CD8-positive, alpha-beta memory T cell (primary cell): ENCODE measurements at regions not wholly inside any gene's neighbourhood (a gene's known extent, or its start where the extent isn't known, plus 50 kb on each side); places are given as distances from the start of the nearest gene placed in this dataset.

Experiments
- CTCF ChIA-PET: fragments of 350-600 bp; sonication (Branson Sonifier 250); formaldehyde crosslinking; loops from one replicate; lab custom pipeline; 2021; ENCODE audit warnings: antibody characterized with exemption; lab: Charles Lee
- POLR2A ChIA-PET: fragments of 350-600 bp; sonication (Branson Sonifier 250); formaldehyde crosslinking; loops from one replicate; lab custom pipeline; 2021; ENCODE audit warnings: antibody characterized with exemption; lab: Charles Lee
- DNase-seq, 5 donors: peaks; one replicate each; pipeline versions ENCODE4 v3.0.0 to v3.0.0-alpha.2; 2020 to 2022; ENCODE audit warnings: mixed read lengths in 1 of 5
- H3K27ac ChIP-seq: one replicate; pipeline ENCODE4 v1.7.0; 2013; ENCODE audit warnings: low read depth, mild to moderate bottlenecking, low read length, moderate library complexity
- H3K27me3 ChIP-seq: 2 replicates; pipeline ENCODE4 v1.7.0; 2013; ENCODE audit warnings: low read length, mild to moderate bottlenecking; ENCODE audit not compliant: insufficient read depth, poor library complexity, severe bottlenecking
- H3K36me3 ChIP-seq: 2 replicates; pipeline ENCODE4 v1.7.0; 2013; ENCODE audit warnings: mild to moderate bottlenecking, low read length, moderate library complexity; ENCODE audit not compliant: insufficient read depth
- H3K4me1 ChIP-seq: 2 replicates; pipeline ENCODE4 v1.7.0; 2013; ENCODE audit warnings: mild to moderate bottlenecking, low read length, moderate library complexity; ENCODE audit not compliant: insufficient read depth
- H3K4me3 ChIP-seq: 2 replicates; pipeline ENCODE4 v1.7.0; 2013; ENCODE audit warnings: mild to moderate bottlenecking, low read length
- H3K9me3 ChIP-seq: 2 replicates; pipeline ENCODE4 v1.7.0; 2013; ENCODE audit warnings: mild to moderate bottlenecking, low read length
- H3K27ac Mint-ChIP-seq, 8 donors: one replicate each; pipeline ENCODE4 v1.8.0; 2020 to 2021; ENCODE audit warnings: mixed read lengths in 8 of 8, mild to moderate bottlenecking in 6 of 8, inconsistent platforms in 3 of 8, moderate library complexity in 3 of 8
- H3K27me3 Mint-ChIP-seq, 2 donors: one replicate each; pipeline ENCODE4 v1.8.0; 2020 to 2021; ENCODE audit warnings: mixed read lengths in 2 of 2, mild to moderate bottlenecking in 1 of 2, moderate library complexity in 1 of 2
- H3K36me3 Mint-ChIP-seq, 3 donors: one replicate each; pipeline ENCODE4 v1.8.0; 2020 to 2021; ENCODE audit warnings: mixed read lengths in 3 of 3, inconsistent platforms in 1 of 3, mild to moderate bottlenecking in 1 of 3
- H3K4me1 Mint-ChIP-seq, 3 donors: one replicate each; pipeline ENCODE4 v1.8.0; 2020 to 2021; ENCODE audit warnings: mixed read lengths in 3 of 3, inconsistent platforms in 1 of 3, mild to moderate bottlenecking in 1 of 3
- H3K4me3 Mint-ChIP-seq, 7 donors: one replicate each; pipeline ENCODE4 v1.8.0; 2020 to 2021; ENCODE audit warnings: mixed read lengths in 7 of 7, mild to moderate bottlenecking in 6 of 7, moderate library complexity in 4 of 7, inconsistent platforms in 2 of 7
- H3K9me3 Mint-ChIP-seq, 5 donors: one replicate each; pipeline ENCODE4 v1.8.0; 2020 to 2022; ENCODE audit warnings: mixed read lengths in 5 of 5, mild to moderate bottlenecking in 3 of 5, moderate library complexity in 2 of 5, inconsistent platforms in 1 of 5

DNA sequence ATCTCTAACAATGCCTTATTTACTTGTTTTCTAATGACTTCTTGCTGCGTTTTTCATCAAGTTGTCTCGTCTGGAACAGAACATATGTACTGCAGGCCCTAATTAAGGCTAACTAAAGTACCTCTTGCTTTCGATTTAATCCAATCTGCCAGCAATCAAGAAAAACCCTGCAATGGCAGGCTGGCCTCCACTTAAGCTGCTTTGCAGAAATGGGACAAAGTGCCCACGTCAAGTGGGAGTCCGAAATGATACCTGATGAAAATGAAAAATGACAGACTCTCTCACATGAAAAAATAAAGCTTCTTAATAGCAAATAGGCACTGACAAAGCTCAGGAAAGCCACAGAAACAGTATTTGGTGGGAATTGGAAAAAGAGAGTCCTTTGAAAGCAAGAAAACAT is 1454.7 kb downstream of the FAM181B start:
- H3K9me3 Mint-ChIP-seq: peaks cover 3 to 28% (median 9%) of the 10 kb centered on the region in 5 donors
- no peak overlapping the region for H3K4me3 Mint-ChIP-seq
- DNase-seq: no peak
- no peak overlapping the region for H3K4me3 ChIP-seq
- no peaks in the 10 kb centered on the region for H3K4me1 ChIP-seq
- H3K9me3 ChIP-seq: no peaks in the 10 kb centered on the region
- POLR2A ChIA-PET: no interaction called here
- no peaks in the 10 kb centered on the region for H3K27me3 ChIP-seq
- no peaks in the 10 kb centered on the region for H3K36me3 Mint-ChIP-seq
- no peaks in the 10 kb centered on the region for H3K27me3 Mint-ChIP-seq
- CTCF ChIA-PET: interaction anchor here (1.1 kb wide), 1 partner anchor 10 kb away, joined by 3 read pairs; no protein-coding TSS in a partner anchor
- no peaks in the 10 kb centered on the region for H3K36me3 ChIP-seq
- no peak overlapping the region for H3K27ac Mint-ChIP-seq
- no peaks in the 10 kb centered on the region for H3K4me1 Mint-ChIP-seq
- H3K27ac ChIP-seq: no peak overlapping the region

DNA sequence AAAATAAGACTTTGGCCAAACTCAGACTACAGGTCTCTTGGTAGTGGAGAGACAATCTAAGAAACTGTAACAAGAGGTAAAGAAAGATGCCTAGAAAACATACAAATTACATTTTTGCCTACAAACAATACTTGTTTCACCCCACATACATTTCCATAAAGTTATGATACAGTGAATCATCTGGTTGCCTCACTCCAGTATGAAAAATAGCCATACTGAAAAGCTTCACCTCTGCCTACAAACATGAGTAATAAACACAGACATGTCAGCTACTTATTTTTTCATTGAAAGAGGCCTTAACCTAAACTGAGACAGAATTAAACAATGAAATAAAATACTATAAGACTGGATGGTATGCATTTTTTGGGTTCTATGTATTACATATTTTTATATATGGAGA is 1463.0 kb downstream of the FAM181B start:
- peaks cover 0 to 15% (median 3%) of the 10 kb centered on the region in 5 donors for H3K9me3 Mint-ChIP-seq
- H3K36me3 ChIP-seq: no peaks in the 10 kb centered on the region
- H3K4me1 Mint-ChIP-seq: no peaks in the 10 kb centered on the region
- H3K27ac Mint-ChIP-seq: no peak overlapping the region
- H3K9me3 ChIP-seq: no peaks in the 10 kb centered on the region
- H3K27me3 ChIP-seq: no peaks in the 10 kb centered on the region
- no peaks in the 10 kb centered on the region for H3K27me3 Mint-ChIP-seq
- H3K27ac ChIP-seq: no peak overlapping the region
- H3K4me3 ChIP-seq: no peak overlapping the region
- no peak overlapping the region for H3K4me3 Mint-ChIP-seq
- no peak for DNase-seq
- no peaks in the 10 kb centered on the region for H3K4me1 ChIP-seq
- H3K36me3 Mint-ChIP-seq: no peaks in the 10 kb centered on the region
- CTCF ChIA-PET: no interaction called here
- POLR2A ChIA-PET: no interaction called here

DNA sequence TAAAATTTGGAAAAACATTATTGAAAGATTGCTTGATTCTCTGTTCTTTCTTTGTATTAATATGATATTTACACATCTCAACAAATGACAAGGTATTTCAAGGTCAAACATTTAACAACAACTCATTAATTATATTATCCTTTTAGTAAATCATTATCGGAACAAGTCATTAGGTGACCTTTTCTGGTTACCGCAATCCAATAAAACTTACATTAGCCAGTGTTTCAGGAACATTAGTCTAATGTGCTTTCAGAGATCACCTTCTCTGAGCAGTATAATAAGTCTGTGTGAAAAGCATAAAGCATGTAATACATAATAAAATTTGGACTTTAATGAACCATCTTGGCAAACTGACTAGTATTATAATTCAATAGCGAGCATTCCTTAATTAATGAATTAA is 1466.4 kb downstream of the FAM181B start:
- H3K36me3 Mint-ChIP-seq: no peaks in the 10 kb centered on the region
- H3K4me1 Mint-ChIP-seq: no peaks in the 10 kb centered on the region
- H3K9me3 Mint-ChIP-seq: peaks cover 0 to 19% (median 0%) of the 10 kb centered on the region in 5 donors
- Histone ChIP-seq H3K4me3 (no peak overlapping the region), H3K27me3 (no peaks in the 10 kb centered on the region), H3K9me3 (no peaks in the 10 kb centered on the region), H3K36me3 (no peaks in the 10 kb centered on the region), H3K4me1 (no peaks in the 10 kb centered on the region), H3K27ac (no peak overlapping the region)
- no peak overlapping the region for H3K27ac Mint-ChIP-seq
- H3K27me3 Mint-ChIP-seq: no peaks in the 10 kb centered on the region
- POLR2A ChIA-PET: no interaction called here
- H3K4me3 Mint-ChIP-seq: no peak overlapping the region
- DNase-seq: no peak
- CTCF ChIA-PET: no interaction called here

DNA sequence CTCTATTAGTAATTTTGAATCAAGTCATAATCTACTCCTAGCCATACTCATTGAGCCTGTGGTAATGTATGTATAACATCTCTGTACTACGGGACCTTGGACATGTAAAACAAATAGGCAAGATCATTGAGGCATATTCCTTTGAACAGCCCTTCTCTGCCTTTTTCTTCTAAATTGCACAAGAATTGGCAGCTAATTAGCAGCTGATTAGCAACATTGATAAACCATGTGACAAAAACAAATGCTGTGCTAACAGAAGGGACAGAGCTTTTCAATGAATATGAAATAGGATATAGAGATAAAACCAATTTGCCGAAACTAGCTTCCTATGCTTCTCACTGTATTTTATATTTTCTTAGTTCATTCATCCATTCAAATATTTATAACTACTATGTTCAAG is 1474.2 kb downstream of the FAM181B start:
- no peak for DNase-seq
- H3K9me3 Mint-ChIP-seq: peaks cover 0 to 12% (median 5%) of the 10 kb centered on the region in 5 donors
- no peaks in the 10 kb centered on the region for H3K27me3 ChIP-seq
- H3K36me3 Mint-ChIP-seq: no peaks in the 10 kb centered on the region
- no peak overlapping the region for H3K27ac Mint-ChIP-seq
- H3K4me3 Mint-ChIP-seq: no peak overlapping the region
- no peak overlapping the region for H3K4me3 ChIP-seq
- H3K27me3 Mint-ChIP-seq: no peaks in the 10 kb centered on the region
- no peak overlapping the region for H3K27ac ChIP-seq
- CTCF ChIA-PET: no interaction called here
- no peaks in the 10 kb centered on the region for H3K4me1 ChIP-seq
- no peaks in the 10 kb centered on the region for H3K9me3 ChIP-seq
- POLR2A ChIA-PET: no interaction called here
- H3K36me3 ChIP-seq: no peaks in the 10 kb centered on the region
- H3K4me1 Mint-ChIP-seq: no peaks in the 10 kb centered on the region

DNA sequence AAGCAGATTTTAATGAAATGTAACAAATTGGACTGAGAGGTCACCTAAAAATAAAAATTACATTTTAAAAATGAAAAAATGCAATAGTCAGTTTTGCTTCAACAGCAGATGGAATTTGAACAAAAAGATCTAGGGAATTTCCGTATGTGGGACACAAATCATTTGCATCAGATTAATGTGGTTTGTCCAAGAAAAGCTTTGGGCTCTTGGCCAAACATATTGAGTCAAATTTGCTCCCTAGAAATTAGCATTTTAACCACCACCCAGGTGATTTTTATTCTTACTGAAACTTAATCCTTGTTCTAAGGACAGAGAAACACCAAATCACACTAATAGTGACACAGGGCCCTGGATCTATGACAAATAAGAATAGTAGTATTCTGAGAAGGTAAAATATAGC is 1477.8 kb downstream of the FAM181B start:
- H3K36me3 ChIP-seq: no peaks in the 10 kb centered on the region
- no peak for DNase-seq
- no peaks in the 10 kb centered on the region for H3K9me3 ChIP-seq
- H3K4me1 ChIP-seq: no peaks in the 10 kb centered on the region
- no peaks in the 10 kb centered on the region for H3K27me3 ChIP-seq
- Mint-ChIP-seq H3K27ac (no peak overlapping the region), H3K4me1 (no peaks in the 10 kb centered on the region), H3K9me3 (peaks cover 0 to 5% (median 4%) of the 10 kb centered on the region in 5 donors), H3K27me3 (no peaks in the 10 kb centered on the region), H3K36me3 (no peaks in the 10 kb centered on the region), H3K4me3 (no peak overlapping the region)
- H3K4me3 ChIP-seq: no peak overlapping the region
- ChIA-PET CTCF (no interaction called here), POLR2A (no interaction called here)
- no peak overlapping the region for H3K27ac ChIP-seq

DNA sequence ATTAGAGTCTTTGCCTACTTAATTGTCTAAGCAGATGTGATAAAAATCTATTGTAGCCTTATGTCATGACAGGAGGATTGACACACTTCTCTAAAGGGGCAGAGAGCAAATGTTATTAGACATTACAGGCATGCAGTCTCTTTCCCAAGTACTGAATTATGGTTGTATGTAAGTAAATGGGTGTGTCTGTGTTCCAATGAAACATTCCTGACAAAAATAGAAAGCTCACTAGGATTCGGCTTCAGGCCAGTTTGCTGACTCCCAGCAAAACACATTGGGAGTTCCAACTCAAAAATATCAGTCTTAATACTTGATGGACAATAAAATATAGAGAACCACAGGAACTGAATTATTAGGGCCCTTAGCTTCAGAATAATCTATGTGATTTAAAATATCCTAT is 1480.4 kb downstream of the FAM181B start:
- ChIA-PET POLR2A (no interaction called here), CTCF (no interaction called here)
- Mint-ChIP-seq H3K27ac (no peak overlapping the region), H3K4me3 (no peak overlapping the region), H3K36me3 (no peaks in the 10 kb centered on the region), H3K27me3 (no peaks in the 10 kb centered on the region), H3K4me1 (no peaks in the 10 kb centered on the region), H3K9me3 (peaks cover 2 to 4% (median 3%) of the 10 kb centered on the region in 5 donors)
- no peak overlapping the region for H3K4me3 ChIP-seq
- no peak overlapping the region for H3K27ac ChIP-seq
- H3K27me3 ChIP-seq: no peaks in the 10 kb centered on the region
- H3K36me3 ChIP-seq: no peaks in the 10 kb centered on the region
- no peaks in the 10 kb centered on the region for H3K4me1 ChIP-seq
- no peak for DNase-seq
- no peaks in the 10 kb centered on the region for H3K9me3 ChIP-seq

DNA sequence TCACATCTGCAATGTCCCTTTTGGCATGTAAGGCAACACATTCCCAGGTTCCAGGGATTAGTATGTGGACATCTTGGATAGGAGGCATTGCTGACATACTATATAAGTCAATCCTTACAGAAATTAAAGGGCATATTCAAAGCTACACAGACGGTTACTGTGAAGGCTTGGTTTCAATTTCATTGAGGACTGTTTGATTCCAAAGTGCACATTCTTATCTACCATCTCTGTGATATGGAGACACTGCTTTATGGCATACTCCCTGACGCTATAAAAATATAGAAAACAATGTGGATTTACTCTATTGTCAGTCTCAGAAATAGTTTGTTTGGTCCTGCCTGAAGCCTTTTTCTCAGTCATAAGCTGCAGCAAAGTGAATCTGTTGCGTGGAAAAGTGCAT is 1486.7 kb downstream of the FAM181B start:
- H3K27me3 Mint-ChIP-seq: no peaks in the 10 kb centered on the region
- H3K4me1 Mint-ChIP-seq: no peaks in the 10 kb centered on the region
- H3K9me3 ChIP-seq: no peaks in the 10 kb centered on the region
- CTCF ChIA-PET: no interaction called here
- H3K36me3 ChIP-seq: no peaks in the 10 kb centered on the region
- H3K4me1 ChIP-seq: no peaks in the 10 kb centered on the region
- DNase-seq: no peak
- H3K4me3 ChIP-seq: no peak overlapping the region
- no peak overlapping the region for H3K4me3 Mint-ChIP-seq
- no peaks in the 10 kb centered on the region for H3K36me3 Mint-ChIP-seq
- peaks cover 4 to 16% (median 5%) of the 10 kb centered on the region in 5 donors for H3K9me3 Mint-ChIP-seq
- POLR2A ChIA-PET: no interaction called here
- no peaks in the 10 kb centered on the region for H3K27me3 ChIP-seq
- no peak overlapping the region for H3K27ac ChIP-seq
- H3K27ac Mint-ChIP-seq: no peak overlapping the region

DNA sequence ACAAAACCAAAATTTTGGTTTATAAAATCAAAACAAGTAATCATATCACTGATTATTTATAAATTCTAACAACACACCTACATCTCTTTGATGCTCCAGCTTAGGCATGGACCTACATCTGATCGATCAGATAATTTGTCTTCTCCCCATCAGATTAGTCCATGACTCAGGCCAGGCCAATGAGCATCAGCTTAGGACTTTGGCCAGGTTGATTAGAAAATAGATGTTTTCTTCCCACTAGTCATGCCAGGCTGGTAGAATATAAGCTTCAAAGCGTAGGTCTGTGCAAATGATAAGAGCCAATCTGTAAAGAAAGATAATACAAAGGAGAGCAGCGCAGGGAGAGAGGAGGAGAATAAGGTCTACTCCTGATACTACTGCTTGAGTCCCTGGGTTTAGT is 1487.9 kb downstream of the FAM181B start:
- no peaks in the 10 kb centered on the region for H3K9me3 ChIP-seq
- no peak overlapping the region for H3K27ac Mint-ChIP-seq
- H3K27me3 Mint-ChIP-seq: no peaks in the 10 kb centered on the region
- no peaks in the 10 kb centered on the region for H3K4me1 Mint-ChIP-seq
- no peaks in the 10 kb centered on the region for H3K27me3 ChIP-seq
- POLR2A ChIA-PET: no interaction called here
- no peaks in the 10 kb centered on the region for H3K36me3 Mint-ChIP-seq
- H3K4me3 ChIP-seq: no peak overlapping the region
- peaks cover 4 to 16% (median 5%) of the 10 kb centered on the region in 5 donors for H3K9me3 Mint-ChIP-seq
- H3K36me3 ChIP-seq: no peaks in the 10 kb centered on the region
- no peak overlapping the region for H3K27ac ChIP-seq
- H3K4me1 ChIP-seq: no peaks in the 10 kb centered on the region
- CTCF ChIA-PET: no interaction called here
- no peak for DNase-seq
- H3K4me3 Mint-ChIP-seq: no peak overlapping the region
